ENCODE measurements at regions not wholly inside any gene's neighbourhood (a gene's known extent, or its start where the extent isn't known, plus 50 kb on each side); places are given as distances from the start of the nearest gene placed in this dataset.

DNA sequence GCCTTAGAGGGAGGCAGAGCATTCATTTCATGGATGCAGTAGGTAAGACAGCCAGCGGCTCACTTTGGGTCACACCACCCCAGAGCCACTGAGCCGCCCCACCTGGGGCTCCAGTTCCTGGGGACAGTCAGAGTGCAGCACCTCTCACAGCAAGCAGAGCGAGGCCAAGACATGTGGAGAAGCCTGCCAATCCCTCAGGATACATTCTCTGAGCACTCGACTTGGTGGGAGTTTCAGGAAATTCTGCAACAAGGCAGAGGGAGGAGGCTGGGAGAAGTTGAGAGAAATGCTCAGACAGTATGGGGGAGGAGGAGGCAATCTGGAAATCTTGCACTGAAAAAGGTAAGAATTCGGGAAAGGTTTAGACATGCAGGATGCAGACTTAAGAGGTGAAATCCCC lies 60.8 kb upstream of the WLS start:
- DNase-seq (ENCODE audit: low spot score), result no peak

DNA sequence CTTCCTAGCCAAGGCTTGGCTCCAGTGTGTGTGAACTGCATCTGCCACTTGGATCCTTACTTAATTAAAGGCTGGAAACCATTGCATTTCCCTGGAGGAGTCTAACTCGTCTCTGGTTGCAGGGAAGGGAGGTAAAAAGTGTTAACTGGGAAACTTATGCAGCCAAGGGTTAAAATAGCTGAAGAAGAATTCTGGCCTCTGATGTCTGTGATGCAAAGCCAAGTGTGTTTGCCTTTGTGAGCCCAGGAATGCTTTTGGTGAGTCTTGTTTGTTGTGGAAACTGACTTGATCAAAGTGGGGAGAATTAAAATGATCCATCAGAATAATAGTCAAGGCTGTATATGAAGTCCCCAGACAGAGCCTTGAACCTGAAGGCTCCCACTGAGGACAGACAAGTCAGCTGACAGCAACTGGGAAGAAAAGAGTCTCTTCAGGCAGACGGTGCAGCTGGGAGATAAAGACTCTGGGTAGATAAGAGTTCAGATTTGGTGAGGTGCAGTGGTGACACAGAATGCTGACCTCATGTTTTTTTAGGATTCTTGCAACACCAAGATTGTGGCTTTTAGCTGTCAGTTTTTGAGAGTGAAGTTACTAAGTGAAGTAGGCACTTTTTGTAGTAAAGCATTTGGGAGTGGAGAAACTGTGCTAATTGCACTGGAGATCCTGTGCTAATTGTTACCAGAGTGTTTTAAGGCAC lies 59.5 kb upstream of the WLS start:
- no peak for DNase-seq (ENCODE audit: low spot score)

- no peak for DNase-seq (ENCODE audit: low spot score)
Observed at GRCh38 chr1:68287241-68287640, 54.9 kb upstream of the WLS start.

DNA sequence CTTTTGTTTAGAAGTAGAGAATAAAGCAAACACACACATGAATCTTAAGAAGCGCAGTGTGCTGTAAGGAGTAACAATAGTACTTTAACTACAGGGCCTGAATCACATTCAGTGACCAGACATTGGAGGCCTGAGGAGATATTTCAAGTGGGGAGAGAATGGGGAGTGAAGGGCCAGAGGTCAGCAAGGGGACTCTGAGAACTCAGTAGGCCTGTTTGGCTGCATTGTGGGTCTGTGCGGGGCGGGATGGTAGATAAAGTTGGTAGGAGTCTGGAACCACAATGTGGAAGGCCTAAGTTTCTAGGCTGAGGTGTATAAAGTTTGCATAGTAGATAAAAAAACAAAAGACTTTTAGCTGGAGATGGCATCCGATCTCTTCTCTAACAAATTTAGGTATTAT lies 52.7 kb upstream of the WLS start:
- no peak for DNase-seq (ENCODE audit: low spot score)

GRCh38 chr1:68281946-68282615 lies 49.8 kb upstream of the WLS start:
- no peak for DNase-seq (ENCODE audit: low spot score)
